Astrocyte of the spinal cord (primary cell): ENCODE measurements at regions not wholly inside any gene's neighbourhood (a gene's known extent, or its start where the extent isn't known, plus 50 kb on each side); places are given as distances from the start of the nearest gene placed in this dataset.

Experiments used
- DNase-seq: peaks from one replicate; pipeline ENCODE4 v3.0.0; 2011; ENCODE audit warnings: low read depth, low spot score
- H3K4me3 ChIP-seq: 2 replicates; pipeline ENCODE4 v1.5.1; 2011; ENCODE audit warnings: low read depth, mild to moderate bottlenecking, low read length, moderate library complexity
- CTCF ChIP-seq: IDR thresholded peaks from 2 replicates; pipeline ENCODE4 v1.5.1; 2012; ENCODE audit warnings: low read depth, mild to moderate bottlenecking, low read length, inconsistent platforms
- in situ Hi-C: cut with HindIII; loops from 2 replicates; pipeline ENCODE4 v1.10.0; 2017; ENCODE audit warnings: low sequenced_read_pairs

- TF ChIP-seq CTCF = no peak
- H3K4me3 ChIP-seq = no peak overlapping the region
- in situ Hi-C loops = no loop called here
- no peak for DNase-seq
These were observed 1127.6 kb downstream of the ADGRL3 start for GRCh38 chr4:62327612-62328297.

GRCh38 chr4:62324215-62324614 lies 1124.1 kb downstream of the ADGRL3 start:
- in situ Hi-C loops = no loop called here
- DNase-seq = peak; percentile 10
- no peak for TF ChIP-seq CTCF
- no peak overlapping the region for H3K4me3 ChIP-seq

- H3K4me3 ChIP-seq = no peak overlapping the region
- DNase-seq = no peak
- TF ChIP-seq CTCF = no peak
- in situ Hi-C loops = no loop called here
These were observed 1120.5 kb downstream of the ADGRL3 start for GRCh38 chr4:62320612-62321011.

GRCh38 chr4:62302710-62303109 lies 1102.6 kb downstream of the ADGRL3 start:
- TF ChIP-seq CTCF = no peak
- H3K4me3 ChIP-seq = no peak overlapping the region
- no peak for DNase-seq
- in situ Hi-C loops = no loop called here

GRCh38 chr4:62301500-62301899 lies 1101.4 kb downstream of the ADGRL3 start:
- no peak overlapping the region for H3K4me3 ChIP-seq
- in situ Hi-C loops = no loop called here
- no peak for DNase-seq
- no peak for TF ChIP-seq CTCF

- in situ Hi-C loops = no loop called here
- DNase-seq = no peak
- no peak overlapping the region for H3K4me3 ChIP-seq
- TF ChIP-seq CTCF = no peak
These were observed 1093.4 kb downstream of the ADGRL3 start for GRCh38 chr4:62293551-62293950.
